Suppressor macrophage (primary cell): ENCODE measurements at regions not wholly inside any gene's neighbourhood (a gene's known extent, or its start where the extent isn't known, plus 50 kb on each side); places are given as distances from the start of the nearest gene placed in this dataset.
"Not testable (repeated sequence)": the region's sequence is repeated elsewhere in the genome, so short reads cannot be mapped to it uniquely, and the experiment has no call there.

Source experiments
- DNase-seq, 4 experiments: peaks; one replicate each; pipeline ENCODE4 v3.0.0-alpha.2; 2020 to 2022

DNA sequence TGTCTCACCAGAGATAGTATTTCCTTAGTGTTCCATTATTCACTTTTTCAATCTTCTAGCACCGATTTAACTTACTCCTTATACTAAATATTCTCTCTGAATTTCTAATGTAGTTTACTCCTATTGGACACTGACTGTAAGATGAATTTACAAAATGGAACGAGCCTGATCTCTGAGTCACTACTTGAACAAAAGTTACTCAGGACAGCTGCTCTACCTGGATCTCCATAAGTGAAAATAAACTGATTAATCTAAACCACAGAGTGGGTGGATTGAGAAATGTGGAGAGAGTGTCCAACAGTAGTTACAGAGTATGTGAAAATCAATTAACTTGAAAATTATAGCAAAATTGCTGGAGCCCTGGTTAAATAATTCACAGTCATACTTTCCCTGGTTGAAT is 141.7 kb upstream of the CHORDC1 start:
- no peak for DNase-seq

DNA sequence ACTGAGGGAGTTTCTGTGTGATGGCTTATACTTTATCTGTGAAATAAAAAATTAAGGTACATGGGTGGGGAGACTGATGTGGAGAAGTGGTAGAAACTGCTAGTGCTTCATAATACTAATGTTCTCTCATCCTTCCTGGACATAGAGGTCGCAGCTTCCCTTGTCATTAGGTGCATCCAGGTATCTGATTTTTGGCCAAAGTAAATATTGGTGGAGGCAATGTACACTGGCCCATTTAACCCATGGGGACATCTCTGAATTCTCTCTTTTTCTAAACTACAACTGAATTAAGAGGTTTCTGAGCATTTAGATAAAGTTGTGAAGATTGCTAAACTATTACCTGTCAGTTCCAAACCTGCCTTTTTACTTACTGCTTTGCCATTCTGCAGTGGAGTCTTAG is 140.9 kb upstream of the CHORDC1 start:
- no peak for DNase-seq

DNA sequence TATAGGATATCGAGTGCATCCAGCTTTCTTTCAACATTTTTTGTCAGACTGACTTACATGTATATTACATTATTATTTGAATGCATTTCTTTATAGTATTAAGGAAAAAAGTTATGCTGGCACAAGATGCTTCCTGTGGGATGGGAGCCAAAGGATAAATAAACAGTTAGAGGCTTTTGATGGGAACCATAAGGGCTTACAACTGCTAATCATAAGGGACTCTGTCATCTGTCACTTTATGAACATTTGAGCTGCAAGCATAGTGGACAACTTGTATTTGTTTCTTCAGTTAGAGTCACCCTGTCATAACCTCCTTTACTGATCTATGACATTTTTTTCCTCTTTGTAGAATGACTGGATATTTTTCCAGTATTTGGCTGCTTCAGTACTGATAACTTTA is 132.4 kb upstream of the CHORDC1 start:
- no peak for DNase-seq

DNA sequence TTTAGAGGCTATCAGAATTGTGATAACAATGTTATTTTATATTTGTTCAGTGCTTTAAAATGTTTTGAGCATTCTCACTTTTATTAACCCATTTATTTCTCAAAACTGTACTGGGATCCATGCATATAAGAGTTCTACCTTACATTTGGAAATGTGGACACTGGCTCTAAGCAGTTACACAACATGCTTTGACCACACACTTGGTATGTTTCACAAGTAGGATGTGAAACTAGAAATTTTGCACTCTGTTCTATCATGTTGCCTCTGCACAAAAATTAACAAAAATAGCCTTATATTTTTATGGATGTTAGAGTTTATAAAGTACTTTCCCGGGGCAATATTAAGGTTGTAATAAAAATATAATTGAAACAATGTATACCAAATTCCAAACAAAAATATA is 126.9 kb upstream of the CHORDC1 start:
- peak; percentile 24 to 80 (median 49) for DNase-seq

DNA sequence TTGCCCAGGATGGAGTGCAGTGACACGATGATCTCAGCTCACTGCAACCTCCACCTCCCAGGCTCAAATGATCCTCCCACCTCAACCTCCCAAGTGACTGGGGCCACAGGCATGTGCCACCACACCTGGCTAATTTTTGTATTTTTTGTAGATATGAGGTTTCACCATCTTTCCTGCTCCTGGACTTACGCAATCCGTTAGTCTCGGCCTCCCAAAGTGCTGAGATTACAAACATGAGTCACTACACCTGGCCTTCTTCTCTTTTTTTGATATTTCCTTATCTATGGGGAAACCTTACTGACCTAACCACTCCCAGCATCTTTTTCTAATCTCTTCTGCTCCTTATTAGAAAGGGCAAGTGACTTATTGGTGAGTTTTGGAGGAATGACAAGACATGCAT is 121.7 kb upstream of the CHORDC1 start:
- DNase-seq: peak in 1 of 4 experiments; percentile 2

DNA sequence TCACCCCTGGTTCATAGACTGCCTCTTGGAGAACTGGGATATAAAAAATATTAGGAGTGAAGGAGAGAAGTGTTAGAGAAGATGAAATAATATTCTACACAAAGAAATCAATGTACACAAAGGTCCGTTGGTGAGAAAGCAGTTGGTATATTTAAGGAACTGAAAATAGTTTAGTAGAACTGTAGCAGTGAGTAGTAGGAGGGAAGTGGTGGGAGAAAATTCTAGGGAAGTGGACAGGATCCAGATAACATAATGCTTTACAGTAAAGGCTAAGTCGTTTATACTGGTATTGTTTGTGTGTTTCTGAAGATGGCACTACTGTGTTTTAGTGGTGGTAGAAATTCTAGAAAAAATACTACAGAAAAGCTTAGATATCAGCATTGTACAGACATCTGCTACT is 120.8 kb upstream of the CHORDC1 start:
- peak; percentile 28 to 77 (median 60) for DNase-seq

DNA sequence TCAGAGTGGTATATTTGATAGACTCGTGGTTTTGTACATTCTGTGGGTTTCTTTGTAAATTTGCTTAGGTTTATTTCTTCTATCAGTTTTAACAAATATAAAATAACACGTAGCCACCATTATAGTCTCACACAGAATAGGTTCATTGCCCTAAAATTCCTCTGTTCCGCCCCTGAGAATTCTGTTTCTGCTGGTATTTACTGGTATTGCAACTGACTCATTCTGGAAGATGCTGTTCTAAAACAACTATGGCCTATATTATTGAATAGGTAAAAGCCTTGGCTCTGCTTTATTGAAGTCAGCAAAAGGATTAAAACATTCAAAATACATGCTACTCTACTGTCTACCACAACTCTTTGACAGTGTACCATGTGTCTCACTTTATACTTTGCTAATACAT is 119.1 kb upstream of the CHORDC1 start:
- DNase-seq: no peak

DNA sequence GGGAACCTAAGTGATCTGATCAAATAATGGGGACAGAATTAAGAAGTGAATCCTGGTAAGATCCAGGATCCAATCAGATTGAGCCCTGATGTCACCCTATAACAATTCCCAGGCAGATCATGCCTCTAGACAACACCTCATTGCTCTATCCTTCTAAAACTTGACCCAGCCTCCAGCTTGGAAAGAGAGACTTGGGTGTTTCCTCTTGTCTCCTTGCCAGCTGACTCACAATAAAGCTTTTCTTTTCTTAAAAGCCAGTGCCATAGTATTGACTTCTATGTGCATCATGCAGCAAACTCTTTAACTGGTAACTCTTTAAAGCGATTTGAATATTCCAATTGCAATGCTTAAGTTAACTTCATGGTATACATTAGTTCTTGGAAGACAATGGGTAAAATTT is 109.6 kb upstream of the CHORDC1 start:
- DNase-seq: no peak

DNA sequence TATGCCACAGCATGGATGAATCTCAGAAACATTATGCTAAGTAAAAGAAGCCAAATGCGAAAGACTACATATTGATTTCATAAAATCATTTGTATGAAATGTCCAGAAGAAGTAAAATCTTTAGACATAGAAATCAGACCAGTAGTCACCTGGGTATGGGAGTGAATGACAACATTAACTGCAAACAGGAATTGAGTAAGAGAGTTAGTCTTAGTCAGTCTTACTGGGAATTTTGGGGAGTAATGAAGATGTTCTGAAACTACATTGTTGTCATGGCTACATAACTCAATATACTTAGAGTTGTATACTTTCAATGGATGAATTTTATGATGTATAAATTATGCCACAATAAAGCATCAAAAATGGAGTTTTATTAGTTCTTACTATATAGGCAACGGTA is 107.8 kb upstream of the CHORDC1 start:
- no peak for DNase-seq

DNA sequence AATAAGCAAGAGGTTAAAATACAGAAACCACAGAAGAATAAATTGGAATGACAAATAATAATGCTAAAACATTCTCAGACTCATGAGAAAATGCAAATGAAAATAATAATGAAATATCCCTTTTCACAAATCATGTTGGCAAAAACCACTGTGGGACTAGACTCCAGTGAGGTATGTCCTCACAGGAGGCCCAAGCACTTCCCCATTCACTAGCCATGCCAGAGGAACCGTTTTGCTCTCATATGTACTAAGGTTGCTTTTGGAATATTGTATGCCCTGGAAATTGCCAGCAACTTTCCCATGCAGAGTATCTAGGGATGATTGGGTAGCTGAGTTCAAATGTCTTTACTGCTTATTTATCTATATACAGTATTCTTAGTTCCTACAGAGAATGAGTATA is 106.2 kb upstream of the CHORDC1 start:
- peak in 2 of 4 experiments; percentile 14 to 15 for DNase-seq

DNA sequence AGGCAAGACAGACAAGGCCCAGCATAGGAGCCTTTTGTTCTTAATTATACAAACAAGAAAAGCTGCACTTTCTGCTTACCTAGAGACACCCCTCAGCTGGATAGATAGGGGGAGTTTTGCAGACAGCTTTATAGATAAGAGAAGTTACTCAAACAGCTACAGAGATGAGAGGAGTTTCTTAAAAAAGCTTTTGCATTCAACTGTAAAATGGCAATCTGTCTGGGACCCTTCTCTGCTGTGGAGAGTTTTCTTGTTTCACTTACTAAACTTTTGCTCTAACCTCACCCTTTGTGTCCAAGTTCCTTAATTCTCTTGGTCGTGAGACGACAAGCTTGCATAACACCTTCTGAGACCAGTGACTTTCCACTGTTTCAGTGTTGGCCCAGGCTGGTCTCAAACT is 103.8 kb upstream of the CHORDC1 start:
- DNase-seq: peak in 2 of 4 experiments; percentile 7 to 20

DNA sequence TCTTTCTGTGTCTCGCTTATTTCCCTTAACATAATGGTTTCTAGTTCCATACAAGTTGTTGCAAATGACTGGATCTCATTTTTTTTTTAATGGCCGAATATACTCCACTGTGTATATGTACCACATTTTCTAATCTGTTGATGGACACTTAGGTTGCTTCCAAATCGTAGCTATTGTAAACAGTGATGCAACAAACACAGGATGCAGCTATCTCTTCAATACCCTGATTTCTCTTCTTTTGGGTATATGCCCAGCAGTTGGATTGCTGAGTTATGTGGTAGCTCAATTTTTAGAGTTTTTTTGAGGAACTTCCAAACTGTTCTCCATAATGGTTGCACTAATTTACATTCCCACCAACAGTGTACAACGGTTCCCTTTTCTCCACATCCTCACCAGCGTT is 100.4 kb upstream of the CHORDC1 start:
- no peak for DNase-seq

DNA sequence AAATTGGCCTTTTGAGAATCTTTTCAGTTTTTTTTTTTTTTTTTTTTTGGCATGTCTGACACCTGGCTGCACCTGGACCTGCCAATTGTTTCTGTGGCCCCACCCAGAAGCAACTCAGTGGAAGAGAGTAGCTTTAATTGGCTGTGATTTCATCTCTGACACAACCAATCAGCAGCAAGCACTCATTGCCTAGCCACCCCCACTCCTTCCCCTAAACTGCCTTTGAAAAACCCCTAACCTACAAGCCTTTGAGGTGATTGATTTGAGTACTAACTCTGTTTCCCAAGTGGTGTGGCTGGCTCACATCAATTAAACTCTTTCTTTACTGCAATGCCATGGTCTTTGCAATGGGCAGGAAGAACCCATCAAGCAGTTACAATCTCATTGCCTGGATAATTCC is 98.2 kb upstream of the CHORDC1 start:
- no peak for DNase-seq

DNA sequence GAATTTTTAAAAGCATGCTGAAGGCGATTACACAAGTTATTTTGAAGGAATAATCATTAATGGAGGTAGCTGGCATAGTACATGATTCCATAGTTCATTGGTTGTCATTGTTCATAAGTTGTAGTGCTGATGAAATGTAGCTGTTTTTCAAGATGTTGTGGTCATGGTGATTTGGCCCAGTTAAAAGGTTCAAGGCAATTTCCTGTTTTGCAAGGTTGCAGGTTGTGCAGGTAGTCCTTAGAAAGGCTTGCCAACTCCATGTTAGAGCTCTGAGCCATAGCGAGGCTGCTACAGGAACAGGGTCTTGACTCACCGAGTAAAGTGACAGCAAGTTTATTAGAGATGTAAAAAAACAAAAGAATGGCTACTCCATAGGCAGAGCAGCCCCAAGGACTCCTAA is 95.8 kb upstream of the CHORDC1 start:
- no peak for DNase-seq

DNA sequence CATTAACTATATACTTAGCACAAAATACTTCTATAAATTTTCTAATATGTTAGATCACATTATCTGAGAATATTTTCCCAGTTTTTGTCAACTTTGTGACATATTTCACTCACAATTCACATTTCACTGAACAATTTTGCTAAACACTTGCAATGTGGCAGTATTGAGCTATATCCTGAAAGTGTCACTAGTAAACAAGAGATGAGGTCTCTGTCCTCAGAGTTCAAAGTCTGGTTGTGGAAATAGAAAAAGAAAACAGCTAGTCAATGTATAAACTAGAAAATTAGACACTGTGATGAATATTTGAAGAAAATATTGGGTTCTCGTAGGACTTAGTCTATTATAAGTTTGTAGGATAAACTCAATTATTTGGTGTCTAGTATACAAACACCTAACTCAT is 87.4 kb upstream of the CHORDC1 start:
- no peak for DNase-seq

DNA sequence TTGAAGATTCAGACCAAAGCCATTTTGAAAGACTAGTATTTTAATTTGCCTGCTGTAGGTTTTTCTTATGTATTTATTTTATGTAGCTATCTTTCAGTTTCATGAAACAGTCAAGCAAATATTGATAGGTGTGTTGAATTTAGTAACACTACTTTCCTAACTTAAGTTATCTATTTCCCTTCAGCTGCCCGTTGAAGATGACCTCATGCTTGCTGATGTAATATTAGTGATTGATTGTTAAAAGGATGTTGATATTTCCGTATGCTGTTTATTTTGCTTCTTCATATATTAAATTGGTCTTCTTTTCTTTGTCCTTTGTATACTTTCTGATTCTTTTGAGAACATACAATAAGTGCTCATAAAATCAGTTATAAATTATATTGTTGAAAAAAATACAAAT is 86.8 kb upstream of the CHORDC1 start:
- no peak for DNase-seq

DNA sequence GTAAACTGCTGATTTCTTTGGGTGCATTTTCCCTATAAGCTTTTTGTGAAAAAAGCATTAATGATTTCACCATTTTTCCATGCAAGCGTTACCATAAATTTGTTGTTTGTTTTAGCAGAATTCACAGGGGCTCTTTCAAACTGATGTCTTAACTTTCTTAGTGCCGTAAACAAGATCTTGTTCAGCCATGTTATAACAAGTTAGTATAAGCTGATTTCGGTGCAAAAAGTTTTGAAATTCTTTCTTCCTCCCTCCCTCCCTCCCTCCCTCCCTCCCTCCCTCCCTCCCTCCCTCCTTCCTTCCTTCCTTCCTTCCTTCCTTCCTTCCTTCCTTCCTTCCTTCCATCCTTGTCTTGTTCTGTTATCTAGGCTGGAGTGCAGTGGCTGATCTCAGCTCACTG is 71.7 kb upstream of the CHORDC1 start:
- no peak for DNase-seq

DNA sequence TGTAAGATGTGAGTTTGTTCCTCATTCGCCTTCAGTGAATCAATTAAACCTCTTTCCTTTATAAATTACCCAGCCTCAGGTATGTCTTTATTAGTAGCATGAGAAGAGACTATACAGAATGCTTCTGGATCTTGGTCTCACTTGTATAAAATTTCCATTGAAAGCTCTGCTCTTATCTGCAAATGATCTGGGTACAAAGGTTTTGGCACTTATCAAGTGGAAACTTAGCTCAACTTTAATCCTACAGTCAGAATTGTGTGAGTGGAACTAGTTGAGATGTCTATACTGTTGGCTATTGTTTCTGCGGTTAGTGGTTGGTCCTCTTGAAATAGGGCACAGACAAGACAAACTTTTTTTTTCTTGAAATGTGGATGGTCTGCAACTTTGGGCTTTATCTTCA is 71.2 kb upstream of the CHORDC1 start:
- no peak for DNase-seq

DNA sequence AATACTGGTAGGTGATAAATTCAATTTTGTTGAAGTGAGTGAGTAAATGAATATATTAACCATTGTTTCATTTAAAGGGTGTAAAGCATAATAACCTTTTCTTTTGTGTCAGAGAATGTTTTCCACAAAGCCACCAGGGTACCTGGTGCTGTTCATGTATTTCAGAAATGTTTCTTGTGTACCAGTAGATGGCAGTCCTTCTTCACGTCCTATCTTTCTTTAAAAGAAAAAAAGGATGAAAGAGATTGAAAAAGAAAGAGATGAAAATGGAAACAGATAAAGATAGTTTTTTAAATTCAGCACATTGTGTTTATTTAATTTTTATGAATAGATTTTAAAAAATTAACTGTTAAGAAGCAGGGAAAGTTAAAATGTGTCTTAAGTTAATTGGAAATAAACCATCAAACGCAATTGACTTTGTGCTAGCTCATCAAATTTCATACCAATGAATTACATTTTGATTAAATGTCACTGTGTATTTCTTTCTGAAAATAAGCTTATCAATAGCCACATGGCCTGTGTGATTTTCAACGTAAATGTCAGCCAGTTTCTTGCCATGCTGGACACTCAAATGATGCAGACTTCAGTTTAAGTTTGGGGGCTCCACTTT is 65.5 kb upstream of the CHORDC1 start:
- DNase-seq: peak; percentile 7 to 56 (median 24)

DNA sequence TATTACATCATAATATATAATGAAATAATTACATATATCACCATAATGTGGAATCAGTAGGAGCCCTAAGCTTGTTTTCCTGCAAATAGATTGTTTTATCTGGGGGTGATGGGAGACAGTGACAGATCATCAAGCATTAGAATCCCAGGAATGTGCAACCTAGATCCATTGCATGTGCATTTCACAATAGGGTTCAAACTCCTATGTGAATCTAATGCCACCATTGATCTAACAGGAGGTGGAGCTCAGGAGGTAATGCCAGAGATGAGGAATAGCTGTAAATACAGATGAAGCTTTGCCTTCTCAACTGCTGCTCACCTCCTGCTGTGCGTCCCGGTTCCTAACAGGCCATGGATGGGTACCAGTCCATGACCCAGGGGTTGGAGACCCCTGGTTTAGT is 63.8 kb upstream of the CHORDC1 start:
- no peak for DNase-seq

DNA sequence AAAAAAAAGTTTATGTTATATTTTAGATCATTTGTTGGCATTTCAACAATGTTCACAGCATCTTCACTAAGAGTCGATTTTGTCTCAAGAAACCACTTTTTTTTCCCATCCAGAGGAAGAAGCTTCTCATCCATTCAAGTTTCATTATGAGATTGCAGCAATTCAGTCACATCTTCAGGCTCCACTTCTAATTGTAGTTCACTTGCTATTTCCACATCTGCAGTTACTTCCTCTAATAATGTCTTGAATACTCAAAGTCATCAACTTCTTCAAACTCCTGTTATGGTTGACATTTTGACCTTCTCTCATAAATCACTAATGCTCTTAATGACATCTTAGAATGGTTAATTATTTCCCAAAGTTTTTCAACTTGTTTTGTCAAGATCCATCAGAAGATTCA is 61.3 kb upstream of the CHORDC1 start:
- peak in 3 of 4 experiments; percentile 12 to 65 (median 57) for DNase-seq

DNA sequence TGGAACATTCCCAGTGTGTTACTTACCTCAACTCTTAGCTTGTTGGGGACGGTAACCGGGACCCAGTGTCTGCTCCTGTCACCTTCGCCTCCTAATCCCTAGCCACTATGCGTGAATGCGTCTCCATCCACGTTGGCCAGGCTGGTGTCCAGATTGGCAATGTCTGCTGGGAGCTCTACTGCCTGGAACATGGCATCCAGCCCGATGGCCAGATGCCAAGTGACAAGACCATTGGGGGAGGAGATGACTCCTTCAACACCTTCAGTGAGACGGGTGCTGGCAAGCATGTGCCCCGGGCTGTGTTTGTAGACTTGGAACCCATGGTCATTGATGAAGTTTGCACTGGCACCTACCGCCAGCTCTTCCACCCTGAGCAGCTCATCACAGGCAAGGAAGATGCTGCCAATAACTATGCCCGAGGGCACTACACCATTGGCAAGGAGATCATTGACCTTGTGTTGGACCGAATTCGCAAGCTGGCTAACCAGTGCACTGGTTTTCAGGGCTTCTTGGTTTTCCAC is 59.8 kb upstream of the CHORDC1 start:
- DNase-seq: not testable (repeated sequence)

DNA sequence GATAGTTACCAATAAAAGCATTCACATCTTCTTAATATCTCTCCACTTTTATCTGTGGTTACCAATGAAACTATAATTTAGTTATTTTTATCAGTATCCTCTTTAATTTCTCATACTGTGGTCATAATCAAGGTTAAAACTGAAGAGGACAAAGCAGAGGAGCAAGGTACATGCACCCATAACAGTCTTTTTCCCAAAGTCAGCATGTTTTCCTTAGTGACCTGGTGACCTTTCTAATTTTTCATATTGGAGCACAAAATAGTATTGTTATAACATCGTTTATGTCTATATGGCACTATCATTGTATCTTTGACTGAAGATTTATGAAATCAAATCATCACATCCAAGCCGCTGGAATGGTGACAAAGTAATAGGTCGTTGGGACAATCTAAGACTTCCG is 51.5 kb upstream of the CHORDC1 start:
- DNase-seq: no peak
